GM12878 (cell line): ENCODE measurements at regions not wholly inside any gene's neighbourhood (a gene's known extent, or its start where the extent isn't known, plus 50 kb on each side); places are given as distances from the start of the nearest gene placed in this dataset.

Source experiments
- ATAC-seq: fragments of 200-7000 bp; cut with Tn5 transposase; 3 replicates; pipeline ENCODE4 v1.9.1; 2020; ENCODE audit warnings: mild to moderate bottlenecking, moderate library complexity
- BruUV-seq: library from RNA; stranded (reverse); fragments of 400-500 nt; replicated peaks from 2 replicates; lab custom pipeline; 2021; lab: Mats Ljungman, UMichigan
- CTCF ChIA-PET: fragments of 300-600 bp; sonication (Branson Sonifier 250); formaldehyde crosslinking; extraction: SDS; loops from one replicate; lab custom pipeline; 2021; ENCODE audit warnings: inconsistent platforms; lab: Yijun Ruan, JAX
- POLR2A ChIA-PET: fragments of 350-600 bp; formaldehyde crosslinking; extraction: SDS; loops from one replicate; lab custom pipeline; 2021; ENCODE audit warnings: inconsistent platforms; lab: Charles Lee
- RAD21 ChIA-PET: fragments of 300-600 bp; sonication (Branson Sonifier 250); formaldehyde crosslinking; loops from one replicate; lab custom pipeline; 2023; ENCODE audit warnings: antibody characterized with exemption; ENCODE audit not compliant: unreplicated experiment; lab: Charles Lee
- SMC1A ChIA-PET: fragments of 300-600 bp; sonication (Branson Sonifier 250); formaldehyde crosslinking; loops from one replicate; lab custom pipeline; 2023; ENCODE audit not compliant: unreplicated experiment, uncharacterized antibody; lab: Charles Lee
- DNase-seq: peaks from one replicate; pipeline ENCODE4 v3.0.0-alpha.2; 2011; ENCODE audit warnings: low read depth, low spot score
- FAIRE-seq: peaks from 3 replicates; lab custom pipeline; 2011; peaks lifted over from hg19 to GRCh38; lab: Jason Lieb, UNC
- H2AFZ ChIP-seq: 2 replicates; pipeline ENCODE4 v1.6.0; 2011; ENCODE audit warnings: low read depth, low read length, control low read depth; ENCODE audit not compliant: control insufficient read depth
- H3K27ac ChIP-seq: 2 replicates; pipeline ENCODE4 v1.5.1; 2011; ENCODE audit warnings: control low read depth; ENCODE audit not compliant: control insufficient read depth, insufficient read depth
- H3K27me3 ChIP-seq, 2 experiments: replicated peaks in 1 of 2; 2 replicates each; pipeline versions ENCODE4 v1.6.0 to v1.6.1; 2011; ENCODE audit warnings: low read length in 1 of 2; ENCODE audit not compliant: control insufficient read depth in 2 of 2, insufficient read depth in 2 of 2
- H3K36me3 ChIP-seq, 2 experiments: 2 replicates each; pipeline ENCODE4 v1.5.1; 2011; ENCODE audit warnings: low read length in 1 of 2; ENCODE audit not compliant: control insufficient read depth in 2 of 2, insufficient read depth in 2 of 2
- H3K4me1 ChIP-seq: 2 replicates; pipeline ENCODE4 v1.6.1; 2011; ENCODE audit warnings: mild to moderate bottlenecking, low read length, moderate library complexity, mixed read lengths; ENCODE audit not compliant: control insufficient read depth, insufficient read depth
- H3K4me2 ChIP-seq: 2 replicates; pipeline ENCODE4 v1.6.0; 2011; ENCODE audit warnings: control low read depth; ENCODE audit not compliant: control insufficient read depth, insufficient read depth
- H3K4me3 ChIP-seq: fragments of 200-600 bp; sonication (generic); 2 replicates; pipeline ENCODE4 v1.5.1; 2016
- H3K79me2 ChIP-seq: 2 replicates; pipeline ENCODE4 v1.6.0; 2011; ENCODE audit warnings: low read length; ENCODE audit not compliant: control insufficient read depth, insufficient read depth
- H3K9ac ChIP-seq: 2 replicates; pipeline ENCODE4 v1.8.0; 2011; ENCODE audit warnings: low read length, control low read depth, mixed read lengths; ENCODE audit not compliant: control insufficient read depth, insufficient read depth
- H3K9me3 ChIP-seq: replicated peaks from 3 replicates; pipeline ENCODE4 v1.5.1; 2011; ENCODE audit warnings: mild to moderate bottlenecking, low read length; ENCODE audit not compliant: control insufficient read depth, insufficient read depth
- H4K20me1 ChIP-seq: 2 replicates; pipeline ENCODE4 v1.6.0; 2011; ENCODE audit not compliant: control insufficient read depth, insufficient read depth
- ATF3 ChIP-seq: IDR thresholded peaks from 2 replicates; pipeline ENCODE4 v1.6.1; 2011; ENCODE audit warnings: low read depth, mild to moderate bottlenecking, low read length, moderate library complexity, borderline replicate concordance; ENCODE audit errors: extremely low read depth
- CBX3 ChIP-seq: fragments of 200-600 bp; sonication (generic); IDR thresholded peaks from 2 replicates; pipeline ENCODE4 v1.6.1; 2016; ENCODE audit warnings: low read depth, borderline replicate concordance
- KDM1A ChIP-seq: fragments of 200-600 bp; sonication (generic); IDR thresholded peaks from 2 replicates; pipeline ENCODE4 v1.6.1; 2016; ENCODE audit warnings: borderline replicate concordance
- MTA3 ChIP-seq: IDR thresholded peaks from 2 replicates; pipeline ENCODE4 v1.6.1; 2012; ENCODE audit warnings: low read length, inconsistent platforms, borderline replicate concordance
- MXI1 ChIP-seq: fragments of 150-350 bp; IDR thresholded peaks from 2 replicates; pipeline ENCODE4 v1.6.1; 2011; ENCODE audit warnings: low read depth, mild to moderate bottlenecking, inconsistent platforms, low read length, improper control_type of control experiment
- MYB ChIP-seq: fragments of 150-350 bp; IDR thresholded peaks from 2 replicates; pipeline ENCODE4 v1.6.1; 2014; ENCODE audit warnings: mild to moderate bottlenecking, low read depth, low read length, borderline replicate concordance
- NFXL1 ChIP-seq: fragments of 450-650 bp; IDR thresholded peaks from 2 replicates; pipeline ENCODE4 v1.6.1; 2017; ENCODE audit warnings: antibody characterized with exemption, mild to moderate bottlenecking, borderline replicate concordance
- NR2C1 ChIP-seq: fragments of 450-650 bp; IDR thresholded peaks from 2 replicates; pipeline ENCODE4 v1.6.1; 2017; ENCODE audit warnings: antibody characterized with exemption, mild to moderate bottlenecking, moderate library complexity
- PKNOX1 ChIP-seq: fragments of 450-650 bp; IDR thresholded peaks from 2 replicates; pipeline ENCODE4 v1.6.1; 2016; ENCODE audit warnings: mild to moderate bottlenecking
- RFX5 ChIP-seq: IDR thresholded peaks from 2 replicates; pipeline ENCODE4 v1.6.1; 2011; ENCODE audit warnings: low read depth, low read length, improper control_type of control experiment
- SMAD1 ChIP-seq: fragments of 450-650 bp; IDR thresholded peaks from 2 replicates; pipeline ENCODE4 v1.6.1; 2018; ENCODE audit warnings: mild to moderate bottlenecking, low read depth; ENCODE audit not compliant: partially characterized antibody
- SREBF1 ChIP-seq: IDR thresholded peaks from 2 replicates; pipeline ENCODE4 v1.6.1; 2012; ENCODE audit warnings: mild to moderate bottlenecking, low read length
- TCF12 ChIP-seq: IDR thresholded peaks from 2 replicates; pipeline ENCODE4 v1.6.1; 2011; ENCODE audit warnings: low read depth, mild to moderate bottlenecking, low read length
- in situ Hi-C: fragments of 300-500 bp; cut with MboI; formaldehyde crosslinking; loops from 9 replicates; pipeline ENCODE4 v1.14.3; 2018; ENCODE audit warnings: mixed read lengths
- intact Hi-C: fragments of 100-400 bp; cut with micrococcal nuclease; formaldehyde crosslinking; loops from one replicate; pipeline ENCODE4 v1.14.2; 2022; ENCODE audit not compliant: unreplicated experiment
- TF ChIP-seq, protein P1 (sequence below): fragments of 450-650 bp; IDR thresholded peaks from 2 replicates; pipeline ENCODE4 v1.6.1; 2014; ENCODE audit warnings: mild to moderate bottlenecking
- TF ChIP-seq, protein P2 (sequence below): fragments of 150-350 bp; IDR thresholded peaks from 2 replicates; pipeline ENCODE4 v1.6.1; 2016; ENCODE audit warnings: low read depth, low read length

DNA sequence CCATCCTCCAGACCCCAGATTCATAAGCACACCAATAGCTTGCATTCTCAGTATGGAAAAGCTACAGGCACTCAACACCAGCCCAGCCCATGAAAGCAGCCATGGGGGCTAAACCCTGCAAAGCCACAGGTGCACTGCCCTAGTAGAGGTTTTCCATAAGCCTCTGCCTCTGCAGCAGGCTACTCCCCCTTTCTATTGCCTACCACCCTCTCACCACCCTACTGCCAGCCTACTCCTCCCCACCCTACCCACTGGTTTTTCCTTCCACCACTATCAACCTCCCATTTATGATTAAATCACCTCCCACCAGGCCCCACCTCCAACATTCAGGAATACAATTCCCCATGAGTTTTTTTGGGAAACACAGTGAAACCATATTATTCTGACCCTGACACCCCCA lies 96.4 kb upstream of the TEKT4 start:
- ATAC-seq (no peak), FAIRE-seq (no peak), DNase-seq (no peak)
- Histone ChIP-seq H3K4me2 (no peak overlapping the region), H3K27ac (no peak overlapping the region), H2AFZ (no peak overlapping the region), H3K4me1 (no peaks in the 10 kb centered on the region), H3K79me2 (no peaks in the 10 kb centered on the region), H4K20me1 (no peaks in the 10 kb centered on the region), H3K27me3 (no peaks in the 10 kb centered on the region), H3K9me3 (no peaks in the 10 kb centered on the region), H3K9ac (no peak overlapping the region), H3K36me3 (no peaks in the 10 kb centered on the region), H3K4me3 (no peak overlapping the region)
- ChIA-PET POLR2A (no interaction called here), CTCF (no interaction called here), RAD21 (no interaction called here), SMC1A (no interaction called here)
- no TSS peak for BruUV-seq
- in situ Hi-C loops (no loop called here), intact Hi-C loops (no loop called here)
- TF ChIP-seq CBX3 (no peak), PKNOX1 (no peak), KDM1A (no peak), SMAD1 (no peak), ATF3 (no peak), RFX5 (no peak), NR2C1 (no peak), SREBF1 (no peak), NFXL1 (no peak), MYB (no peak), MXI1 (no peak), TCF12 (no peak), MTA3 (no peak)
- TF ChIP-seq, protein P1, sequence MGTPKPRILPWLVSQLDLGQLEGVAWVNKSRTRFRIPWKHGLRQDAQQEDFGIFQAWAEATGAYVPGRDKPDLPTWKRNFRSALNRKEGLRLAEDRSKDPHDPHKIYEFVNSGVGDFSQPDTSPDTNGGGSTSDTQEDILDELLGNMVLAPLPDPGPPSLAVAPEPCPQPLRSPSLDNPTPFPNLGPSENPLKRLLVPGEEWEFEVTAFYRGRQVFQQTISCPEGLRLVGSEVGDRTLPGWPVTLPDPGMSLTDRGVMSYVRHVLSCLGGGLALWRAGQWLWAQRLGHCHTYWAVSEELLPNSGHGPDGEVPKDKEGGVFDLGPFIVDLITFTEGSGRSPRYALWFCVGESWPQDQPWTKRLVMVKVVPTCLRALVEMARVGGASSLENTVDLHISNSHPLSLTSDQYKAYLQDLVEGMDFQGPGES, result no peak
- TF ChIP-seq, protein P2, sequence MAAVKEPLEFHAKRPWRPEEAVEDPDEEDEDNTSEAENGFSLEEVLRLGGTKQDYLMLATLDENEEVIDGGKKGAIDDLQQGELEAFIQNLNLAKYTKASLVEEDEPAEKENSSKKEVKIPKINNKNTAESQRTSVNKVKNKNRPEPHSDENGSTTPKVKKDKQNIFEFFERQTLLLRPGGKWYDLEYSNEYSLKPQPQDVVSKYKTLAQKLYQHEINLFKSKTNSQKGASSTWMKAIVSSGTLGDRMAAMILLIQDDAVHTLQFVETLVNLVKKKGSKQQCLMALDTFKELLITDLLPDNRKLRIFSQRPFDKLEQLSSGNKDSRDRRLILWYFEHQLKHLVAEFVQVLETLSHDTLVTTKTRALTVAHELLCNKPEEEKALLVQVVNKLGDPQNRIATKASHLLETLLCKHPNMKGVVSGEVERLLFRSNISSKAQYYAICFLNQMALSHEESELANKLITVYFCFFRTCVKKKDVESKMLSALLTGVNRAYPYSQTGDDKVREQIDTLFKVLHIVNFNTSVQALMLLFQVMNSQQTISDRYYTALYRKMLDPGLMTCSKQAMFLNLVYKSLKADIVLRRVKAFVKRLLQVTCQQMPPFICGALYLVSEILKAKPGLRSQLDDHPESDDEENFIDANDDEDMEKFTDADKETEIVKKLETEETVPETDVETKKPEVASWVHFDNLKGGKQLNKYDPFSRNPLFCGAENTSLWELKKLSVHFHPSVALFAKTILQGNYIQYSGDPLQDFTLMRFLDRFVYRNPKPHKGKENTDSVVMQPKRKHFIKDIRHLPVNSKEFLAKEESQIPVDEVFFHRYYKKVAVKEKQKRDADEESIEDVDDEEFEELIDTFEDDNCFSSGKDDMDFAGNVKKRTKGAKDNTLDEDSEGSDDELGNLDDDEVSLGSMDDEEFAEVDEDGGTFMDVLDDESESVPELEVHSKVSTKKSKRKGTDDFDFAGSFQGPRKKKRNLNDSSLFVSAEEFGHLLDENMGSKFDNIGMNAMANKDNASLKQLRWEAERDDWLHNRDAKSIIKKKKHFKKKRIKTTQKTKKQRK, result no peak
